Upper lobe of left lung (tissue), 6 donors: ENCODE measurements at regions not wholly inside any gene's neighbourhood (a gene's known extent, or its start where the extent isn't known, plus 50 kb on each side); places are given as distances from the start of the nearest gene placed in this dataset.

ENCODE experiments used
- ATAC-seq, 2 donors: fragments of 200-7000 bp; cut with Tn5 transposase; one replicate each; pipeline ENCODE4 v1.9.1; 2022; ENCODE audit warnings: mild to moderate bottlenecking in 2 of 2, moderate library complexity in 2 of 2; ENCODE audit not compliant: low FRiP score in 2 of 2
- DNase-seq, 2 donors: peaks; one replicate each; pipeline ENCODE4 v3.0.0-alpha.2; 2019 to 2020
- H3K27ac ChIP-seq, 4 donors: fragments of 200-600 bp; sonication (generic); one replicate each; pipeline ENCODE4 v1.5.1; 2016 to 2019
- H3K27me3 ChIP-seq, 4 donors: fragments of 200-600 bp; sonication (generic); one replicate each; pipeline ENCODE4 v1.5.1; 2017 to 2019
- H3K36me3 ChIP-seq, 4 donors: fragments of 200-600 bp; sonication (generic); one replicate each; pipeline ENCODE4 v1.5.1; 2016 to 2019
- H3K4me1 ChIP-seq, 4 donors: fragments of 200-600 bp; sonication (generic); one replicate each; pipeline ENCODE4 v1.5.1; 2018 to 2019
- H3K4me3 ChIP-seq, 4 donors: fragments of 200-600 bp; sonication (generic); one replicate each; pipeline ENCODE4 v1.5.1; 2017 to 2019; ENCODE audit warnings: mild to moderate bottlenecking in 2 of 4, moderate library complexity in 1 of 4
- H3K9me3 ChIP-seq, 4 donors: fragments of 200-600 bp; sonication (generic); one replicate each; pipeline ENCODE4 v1.5.1; 2018 to 2019
- CTCF ChIP-seq, 6 experiments: fragments of 450-650 bp in 4 of 6; fragments of 200-600 bp in 2 of 6; sonication (generic) in 2 of 6; IDR thresholded peaks; one replicate each; pipeline ENCODE4 v1.5.1; 2016 to 2019; ENCODE audit warnings: antibody characterized with exemption in 6 of 6
- EP300 ChIP-seq, 4 donors: sonication (generic); formaldehyde crosslinking; IDR thresholded peaks; one replicate each; pipeline ENCODE4 v1.5.1; 2017; ENCODE audit warnings: antibody characterized with exemption in 4 of 4, control low read depth in 2 of 4
- POLR2A ChIP-seq, 4 donors: fragments of 450-650 bp; IDR thresholded peaks; one replicate each; pipeline ENCODE4 v1.5.1; 2016 to 2017; ENCODE audit warnings: antibody characterized with exemption in 4 of 4, mild to moderate bottlenecking in 2 of 4
- POLR2AphosphoS5 ChIP-seq, 2 donors: sonication (generic); formaldehyde crosslinking; IDR thresholded peaks; one replicate each; pipeline ENCODE4 v1.5.1; 2017; ENCODE audit warnings: antibody characterized with exemption in 2 of 2
- WGBS, 2 donors: methylation state at CpG; one replicate each; pipeline ENCODE4 v1.1.5; 2017 to 2018; 5-methylcytosine and 5-hydroxymethylcytosine counted together
- donor health status: DM: no; HTN: no; CAD: no; lungs with moderate emphysema.
- donor health status: DM: no; HTN: yes; CAD: no; lungs with severe emphysema.

GRCh38 chr5:27217977-27218376 lies 179.6 kb upstream of the CDH9 start:
- no peak for TF ChIP-seq EP300 (IDR thresholded peaks at IDR 0.05)
- TF ChIP-seq POLR2A (IDR thresholded peaks at IDR 0.05) = no peak
- no peak for TF ChIP-seq CTCF (IDR thresholded peaks at IDR 0.05)
- TF ChIP-seq POLR2AphosphoS5 (IDR thresholded peaks at IDR 0.05) = no peak
- Histone ChIP-seq H3K4me1 (no peaks in the 10 kb centered on the region), H3K36me3 (no peaks in the 10 kb centered on the region), H3K9me3 (no peaks in the 10 kb centered on the region), H3K27me3 (no peaks in the 10 kb centered on the region), H3K4me3 (no peak overlapping the region), H3K27ac (no peak overlapping the region)
- 95 to 96% methylated on average over 7 of the region's 7 CpGs for WGBS, 2 donors
- DNase-seq = no peak
- no peak for ATAC-seq

- H3K27ac ChIP-seq = no peak overlapping the region
- no peak for TF ChIP-seq CTCF (IDR thresholded peaks at IDR 0.05)
- TF ChIP-seq POLR2AphosphoS5 (IDR thresholded peaks at IDR 0.05) = no peak
- TF ChIP-seq POLR2A (IDR thresholded peaks at IDR 0.05) = no peak
- no peak for TF ChIP-seq EP300 (IDR thresholded peaks at IDR 0.05)
- no peaks in the 10 kb centered on the region for H3K4me1 ChIP-seq
- no peaks in the 10 kb centered on the region for H3K9me3 ChIP-seq
- WGBS, 2 donors = 86 to 91% methylated on average over 15 of the region's 15 CpGs
- H3K36me3 ChIP-seq = no peaks in the 10 kb centered on the region
- H3K4me3 ChIP-seq = no peak overlapping the region
- ATAC-seq (peak in 1 of 2 donors; percentile 40), DNase-seq (peak in 1 of 2 donors; percentile 3)
- no peaks in the 10 kb centered on the region for H3K27me3 ChIP-seq
These were observed 179.0 kb upstream of the CDH9 start for GRCh38 chr5:27217155-27217956.

- no peaks in the 10 kb centered on the region for H3K9me3 ChIP-seq
- DNase-seq (no peak), ATAC-seq (no peak)
- WGBS, 2 donors = 82 to 90% methylated on average over 3 of the region's 3 CpGs
- TF ChIP-seq POLR2AphosphoS5 (IDR thresholded peaks at IDR 0.05) = no peak
- TF ChIP-seq EP300 (IDR thresholded peaks at IDR 0.05) = no peak
- no peak for TF ChIP-seq CTCF (IDR thresholded peaks at IDR 0.05)
- H3K27me3 ChIP-seq = no peaks in the 10 kb centered on the region
- no peaks in the 10 kb centered on the region for H3K36me3 ChIP-seq
- no peak overlapping the region for H3K27ac ChIP-seq
- H3K4me1 ChIP-seq = no peaks in the 10 kb centered on the region
- no peak overlapping the region for H3K4me3 ChIP-seq
These were observed 178.1 kb upstream of the CDH9 start for GRCh38 chr5:27216367-27216950.

GRCh38 chr5:27208051-27208450 lies 169.7 kb upstream of the CDH9 start:
- Histone ChIP-seq H3K9me3 (peaks cover 0 to 18% (median 0%) of the 10 kb centered on the region in 4 donors), H3K4me3 (no peak overlapping the region), H3K27me3 (no peaks in the 10 kb centered on the region), H3K36me3 (no peaks in the 10 kb centered on the region), H3K4me1 (no peaks in the 10 kb centered on the region), H3K27ac (no peak overlapping the region)
- no peak for ATAC-seq
- TF ChIP-seq CTCF (IDR thresholded peaks at IDR 0.05) (no peak), POLR2A (IDR thresholded peaks at IDR 0.05) (no peak), EP300 (IDR thresholded peaks at IDR 0.05) (no peak), POLR2AphosphoS5 (IDR thresholded peaks at IDR 0.05) (no peak)
- no peak for DNase-seq
- WGBS, 2 donors = 76 to 80% methylated on average over 2 of the region's 2 CpGs
